Neural progenitor cell (in vitro differentiated cells): ENCODE measurements at regions not wholly inside any gene's neighbourhood (a gene's known extent, or its start where the extent isn't known, plus 50 kb on each side); places are given as distances from the start of the nearest gene placed in this dataset.

Source experiments
- DNase-seq: peaks from one replicate; pipeline ENCODE4 v3.0.0-alpha.2; 2016; ENCODE audit warnings: low spot score
- H2AFZ ChIP-seq: fragments of 200-600 bp; sonication (generic); replicated peaks from 2 replicates; pipeline ENCODE4 v1.6.1; 2016; ENCODE audit warnings: antibody characterized with exemption
- H3F3A ChIP-seq: fragments of 200-600 bp; sonication (generic); 2 replicates; pipeline ENCODE4 v1.6.1; 2016; ENCODE audit warnings: antibody characterized with exemption, low read depth
- H3K27ac ChIP-seq: fragments of 200-600 bp; sonication (generic); 2 replicates; pipeline ENCODE4 v1.5.1; 2016; ENCODE audit warnings: mild to moderate bottlenecking
- H3K27me3 ChIP-seq: fragments of 200-600 bp; sonication (generic); 2 replicates; pipeline ENCODE4 v1.6.1; 2016; ENCODE audit warnings: mild to moderate bottlenecking, moderate library complexity
- H3K36me3 ChIP-seq: fragments of 200-600 bp; sonication (generic); 2 replicates; pipeline ENCODE4 v1.5.1; 2016
- H3K4me1 ChIP-seq: fragments of 200-600 bp; sonication (generic); 2 replicates; pipeline ENCODE4 v1.6.1; 2016; ENCODE audit warnings: mixed run types
- H3K4me2 ChIP-seq: fragments of 200-600 bp; sonication (generic); 2 replicates; pipeline ENCODE4 v1.6.1; 2016
- H3K4me3 ChIP-seq: fragments of 200-600 bp; sonication (generic); 2 replicates; pipeline ENCODE4 v1.5.1; 2016
- H3K79me2 ChIP-seq: fragments of 200-600 bp; sonication (generic); 2 replicates; pipeline ENCODE4 v1.6.1; 2016; ENCODE audit warnings: low read depth
- H3K9ac ChIP-seq: fragments of 200-600 bp; sonication (generic); 2 replicates; pipeline ENCODE4 v1.6.1; 2016
- H3K9me3 ChIP-seq: fragments of 200-600 bp; sonication (generic); 2 replicates; pipeline ENCODE4 v1.5.1; 2016; ENCODE audit warnings: low read depth
- H4K20me1 ChIP-seq: fragments of 200-600 bp; sonication (generic); 2 replicates; pipeline ENCODE4 v1.6.1; 2016; ENCODE audit warnings: low read depth
- H3K27ac Mint-ChIP-seq: 3 replicates; pipeline ENCODE4 v1.8.0; 2021; ENCODE audit warnings: mixed read lengths
- H3K27me3 Mint-ChIP-seq: 2 replicates; pipeline ENCODE4 v1.8.0; 2022; ENCODE audit warnings: low read depth, mild to moderate bottlenecking, inconsistent platforms, moderate library complexity, mixed read lengths; ENCODE audit not compliant: insufficient read depth
- H3K36me3 Mint-ChIP-seq: 3 replicates; pipeline ENCODE4 v1.8.0; 2021; ENCODE audit warnings: mixed read lengths
- H3K4me1 Mint-ChIP-seq: 3 replicates; pipeline ENCODE4 v1.8.0; 2021; ENCODE audit warnings: mixed read lengths
- H3K4me3 Mint-ChIP-seq: 3 replicates; pipeline ENCODE4 v1.8.0; 2021; ENCODE audit warnings: mild to moderate bottlenecking, moderate library complexity, mixed read lengths
- H3K9me3 Mint-ChIP-seq: 3 replicates; pipeline ENCODE4 v1.8.0; 2020; ENCODE audit warnings: mixed read lengths
- CTCF ChIP-seq: fragments of 200-600 bp; sonication (generic); IDR thresholded peaks from 2 replicates; pipeline ENCODE4 v1.5.1; 2017; ENCODE audit warnings: antibody characterized with exemption, mild to moderate bottlenecking
- EZH2 ChIP-seq: fragments of 200-600 bp; sonication (generic); IDR thresholded peaks from 2 replicates; pipeline ENCODE4 v1.6.1; 2017; ENCODE audit warnings: antibody characterized with exemption, mild to moderate bottlenecking, moderate library complexity
- EZH2phosphoT487 ChIP-seq: fragments of 200-600 bp; sonication (generic); IDR thresholded peaks from 2 replicates; pipeline ENCODE4 v1.6.1; 2017; ENCODE audit warnings: antibody characterized with exemption

GRCh38 chr6:48449002-48449401 lies 338.0 kb upstream of the PTCHD4 start:
- Mint-ChIP-seq H3K4me3 (no peak overlapping the region), H3K36me3 (no peaks in the 10 kb centered on the region), H3K9me3 (peaks cover 9% of the 10 kb centered on the region), H3K4me1 (no peaks in the 10 kb centered on the region), H3K27me3 (no peaks in the 10 kb centered on the region), H3K27ac (no peak overlapping the region)
- Histone ChIP-seq H4K20me1 (no peaks in the 10 kb centered on the region), H3K9me3 (peaks cover 4% of the 10 kb centered on the region), H3K4me1 (no peaks in the 10 kb centered on the region), H3K79me2 (no peaks in the 10 kb centered on the region), H3K4me2 (no peak overlapping the region), H3K27me3 (no peaks in the 10 kb centered on the region), H3K36me3 (no peaks in the 10 kb centered on the region), H3F3A (no peaks in the 10 kb centered on the region), H2AFZ (no peak overlapping the region), H3K4me3 (no peak overlapping the region), H3K9ac (no peak overlapping the region), H3K27ac (no peak overlapping the region)
- no peak for DNase-seq
- peak; percentile 12 for TF ChIP-seq CTCF
- no peak for TF ChIP-seq EZH2

GRCh38 chr6:48447251-48447650 lies 336.3 kb upstream of the PTCHD4 start:
- H3K4me1 Mint-ChIP-seq, result no peaks in the 10 kb centered on the region
- no peak overlapping the region for H3K27ac ChIP-seq

GRCh38 chr6:48429610-48430009 lies 318.6 kb upstream of the PTCHD4 start:
- no peaks in the 10 kb centered on the region for H3K9me3 Mint-ChIP-seq
- no peaks in the 10 kb centered on the region for H3K4me1 Mint-ChIP-seq
- DNase-seq, result no peak
- Histone ChIP-seq H3K27me3 (no peaks in the 10 kb centered on the region), H3K4me3 (no peak overlapping the region), H3K27ac (no peak overlapping the region), H2AFZ (no peak overlapping the region), H4K20me1 (no peaks in the 10 kb centered on the region), H3K36me3 (no peaks in the 10 kb centered on the region), H3K79me2 (no peaks in the 10 kb centered on the region), H3K4me1 (no peaks in the 10 kb centered on the region), H3F3A (no peaks in the 10 kb centered on the region), H3K4me2 (no peak overlapping the region), H3K9ac (no peak overlapping the region), H3K9me3 (no peaks in the 10 kb centered on the region)
- no peak for TF ChIP-seq EZH2
- TF ChIP-seq EZH2phosphoT487, result no peak
- TF ChIP-seq CTCF, result no peak
- H3K27me3 Mint-ChIP-seq, result no peaks in the 10 kb centered on the region
- no peak overlapping the region for H3K27ac Mint-ChIP-seq
- H3K4me3 Mint-ChIP-seq, result no peak overlapping the region
- no peaks in the 10 kb centered on the region for H3K36me3 Mint-ChIP-seq

More at GRCh38 chr6:48447251-48447650, 336.3 kb upstream of the PTCHD4 start:
- DNase-seq, result no peak
- Histone ChIP-seq H3K27me3 (no peaks in the 10 kb centered on the region), H4K20me1 (no peaks in the 10 kb centered on the region), H3F3A (no peaks in the 10 kb centered on the region), H3K4me1 (no peaks in the 10 kb centered on the region), H3K36me3 (no peaks in the 10 kb centered on the region), H3K79me2 (no peaks in the 10 kb centered on the region), H3K9me3 (peaks cover 4% of the 10 kb centered on the region), H3K4me2 (no peak overlapping the region), H3K4me3 (no peak overlapping the region), H2AFZ (no peak overlapping the region), H3K9ac (no peak overlapping the region)
- TF ChIP-seq CTCF, result no peak
- TF ChIP-seq EZH2, result no peak
- no peak for TF ChIP-seq EZH2phosphoT487
- Mint-ChIP-seq H3K27me3 (peaks cover 2% of the 10 kb centered on the region), H3K4me3 (no peak overlapping the region), H3K36me3 (no peaks in the 10 kb centered on the region), H3K9me3 (peaks cover 9% of the 10 kb centered on the region), H3K27ac (no peak overlapping the region)

- H3F3A ChIP-seq, result no peaks in the 10 kb centered on the region
- H3K4me3 Mint-ChIP-seq, result no peak overlapping the region
- no peak for DNase-seq
- H3K36me3 Mint-ChIP-seq, result no peaks in the 10 kb centered on the region
- no peak overlapping the region for H3K4me3 ChIP-seq
- no peaks in the 10 kb centered on the region for H3K27me3 ChIP-seq
- H3K4me2 ChIP-seq, result no peak overlapping the region
- H3K4me1 Mint-ChIP-seq, result no peaks in the 10 kb centered on the region
- no peak overlapping the region for H2AFZ ChIP-seq
- H3K9me3 Mint-ChIP-seq, result no peaks in the 10 kb centered on the region
- TF ChIP-seq EZH2phosphoT487, result no peak
- no peak for TF ChIP-seq EZH2
- no peak for TF ChIP-seq CTCF
- no peak overlapping the region for H3K27ac ChIP-seq
- H3K27ac Mint-ChIP-seq, result no peak overlapping the region
- no peaks in the 10 kb centered on the region for H4K20me1 ChIP-seq
- H3K27me3 Mint-ChIP-seq, result no peaks in the 10 kb centered on the region
- no peaks in the 10 kb centered on the region for H3K79me2 ChIP-seq
- H3K9ac ChIP-seq, result no peak overlapping the region
- no peaks in the 10 kb centered on the region for H3K36me3 ChIP-seq
- H3K4me1 ChIP-seq, result no peaks in the 10 kb centered on the region
- no peaks in the 10 kb centered on the region for H3K9me3 ChIP-seq
Observed at GRCh38 chr6:48429021-48429420, 318.0 kb upstream of the PTCHD4 start.
